Head of caudate nucleus (tissue), 42 donors: ENCODE measurements at regions not wholly inside any gene's neighbourhood (a gene's known extent, or its start where the extent isn't known, plus 50 kb on each side); places are given as distances from the start of the nearest gene placed in this dataset.
"Not testable (repeated sequence)": the region's sequence is repeated elsewhere in the genome, so short reads cannot be mapped to it uniquely, and the experiment has no call there.

Experiments used
- DNase-seq, 42 donors: peaks; one replicate each; pipeline versions ENCODE4 v3.0.0 to v3.0.0-alpha.2; 2020 to 2021; ENCODE audit warnings: mixed read lengths in 7 of 42
- intact Hi-C: fragments of 100-400 bp; cut with DNase I; formaldehyde crosslinking; loops from one replicate; pipeline ENCODE4 v1.15.0; 2022

GRCh38 chr13:93003531-93003930 lies 223.1 kb upstream of the GPC6 start:
- DNase-seq: no peak

DNA sequence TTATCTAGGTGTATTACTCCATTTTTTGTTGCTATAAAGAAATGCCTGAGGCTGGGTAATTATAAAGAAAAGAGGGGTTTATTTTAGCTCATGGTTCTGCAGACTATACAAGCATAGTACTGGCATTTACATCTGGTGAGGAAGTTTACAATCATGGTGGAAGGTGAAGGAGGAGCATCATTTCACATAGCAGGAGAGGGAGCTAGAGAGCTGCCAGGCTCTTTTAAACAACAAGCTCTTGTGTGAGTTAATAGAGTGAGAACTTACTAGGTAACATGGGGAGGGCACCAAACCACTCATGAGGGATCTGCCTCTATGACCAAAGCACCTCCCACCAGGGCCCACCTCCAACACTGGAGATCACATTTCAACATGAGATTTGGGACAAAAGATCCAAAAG lies 221.7 kb upstream of the GPC6 start:
- intact Hi-C loops: no loop called here
- DNase-seq: no peak

More at GRCh38 chr13:93003531-93003930, 223.1 kb upstream of the GPC6 start:
- intact Hi-C loops: no loop called here

- no peak for DNase-seq
These were observed 218.7 kb upstream of the GPC6 start for GRCh38 chr13:93007928-93008327.

DNA sequence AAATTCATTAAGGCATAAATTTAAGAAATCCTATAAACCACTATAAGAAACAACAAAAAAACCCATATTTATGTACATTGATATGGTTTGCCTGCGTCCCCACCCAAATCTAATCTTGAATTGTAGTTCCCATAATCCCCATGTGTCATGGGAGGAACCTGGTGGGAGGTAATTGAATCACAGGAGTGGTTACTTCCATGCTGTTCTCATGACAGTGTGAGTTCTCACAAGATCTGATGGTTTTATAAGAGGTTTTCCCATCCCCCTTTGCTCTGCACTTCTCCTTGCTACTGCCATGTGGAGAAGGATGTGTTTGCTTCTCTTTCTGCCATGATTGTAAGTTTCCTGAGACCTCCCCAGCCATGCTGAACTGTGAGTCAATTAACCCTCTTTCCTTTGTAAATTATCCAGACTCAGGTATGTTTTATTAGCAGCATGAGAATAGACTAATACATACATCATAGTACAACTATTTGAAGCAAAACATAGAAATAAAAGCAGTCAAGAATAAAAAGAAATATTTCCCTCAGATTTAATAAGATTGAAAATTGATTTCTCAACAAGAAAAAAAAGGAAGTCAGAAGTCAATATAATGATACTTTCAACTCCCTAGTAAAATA lies 209.0 kb upstream of the GPC6 start:
- intact Hi-C loops: no loop called here

More at GRCh38 chr13:93007928-93008327, 218.7 kb upstream of the GPC6 start:
- intact Hi-C loops: no loop called here

DNA sequence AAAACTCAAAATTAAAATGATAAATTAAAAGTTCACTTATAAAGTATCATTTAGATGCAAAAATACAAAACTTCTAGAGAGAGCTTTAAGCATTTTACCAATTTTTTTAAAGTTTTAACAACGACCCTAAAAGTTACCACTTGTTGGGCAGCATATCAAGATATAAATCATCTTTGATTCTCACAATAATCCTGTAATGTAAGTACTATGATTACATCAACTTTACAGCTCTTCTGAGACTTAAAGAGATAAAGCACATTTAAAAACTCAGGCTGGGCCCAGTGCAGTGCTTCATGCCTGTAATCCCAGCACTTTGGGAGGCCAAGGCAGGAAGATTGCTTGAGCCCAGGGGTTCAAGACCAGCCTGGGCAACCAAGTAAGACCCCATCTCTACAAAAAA lies 202.7 kb upstream of the GPC6 start:
- DNase-seq: no peak
- intact Hi-C loops: no loop called here

More for the DNA sequence above, 209.0 kb upstream of the GPC6 start:
- DNase-seq: no peak

DNA sequence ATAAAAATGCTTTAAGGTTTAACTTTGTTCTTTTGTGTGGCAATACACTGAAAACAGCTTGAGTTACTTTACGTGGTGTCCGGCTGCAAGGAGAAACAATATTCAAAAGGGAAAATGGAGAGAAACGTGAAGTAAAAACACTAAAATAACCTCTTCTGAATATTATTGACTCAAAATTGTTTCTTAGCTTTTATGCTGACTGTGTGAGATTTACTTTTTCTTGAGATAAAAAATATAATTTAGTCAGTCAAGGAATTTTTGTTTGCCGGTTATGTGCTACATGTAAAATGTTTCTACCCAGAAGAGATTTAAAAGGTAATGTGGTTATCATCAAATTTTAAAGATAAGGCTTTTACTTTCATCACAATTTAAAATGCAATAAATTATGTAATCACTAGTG lies 200.6 kb upstream of the GPC6 start:
- intact Hi-C loops: no loop called here
- no peak for DNase-seq

- DNase-seq: no peak
- intact Hi-C loops: no loop called here
These were observed 197.1 kb upstream of the GPC6 start for GRCh38 chr13:93029536-93029935.

- no peak for DNase-seq
- intact Hi-C loops: no loop called here
These were observed 190.2 kb upstream of the GPC6 start for GRCh38 chr13:93036380-93036779.

DNA sequence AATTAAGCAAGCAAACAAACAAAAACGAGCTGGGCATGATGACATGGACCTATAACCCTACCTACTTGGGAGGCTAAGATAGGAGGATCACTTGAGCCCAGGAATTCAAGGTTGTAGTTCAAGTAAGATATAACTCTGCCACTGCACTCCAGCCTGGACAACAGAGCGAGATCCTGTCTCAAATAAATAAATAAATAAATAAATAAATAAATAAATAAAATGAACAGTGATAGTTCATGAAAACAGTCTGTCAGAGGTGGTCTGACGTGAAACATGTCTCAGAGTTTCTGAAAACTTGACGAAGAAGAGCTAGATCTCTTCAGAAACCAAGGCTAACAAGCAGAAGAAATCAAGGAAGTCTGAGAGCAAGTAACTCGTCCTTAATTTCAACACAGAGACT lies 188.8 kb upstream of the GPC6 start:
- intact Hi-C loops: no loop called here
- no peak for DNase-seq

DNA sequence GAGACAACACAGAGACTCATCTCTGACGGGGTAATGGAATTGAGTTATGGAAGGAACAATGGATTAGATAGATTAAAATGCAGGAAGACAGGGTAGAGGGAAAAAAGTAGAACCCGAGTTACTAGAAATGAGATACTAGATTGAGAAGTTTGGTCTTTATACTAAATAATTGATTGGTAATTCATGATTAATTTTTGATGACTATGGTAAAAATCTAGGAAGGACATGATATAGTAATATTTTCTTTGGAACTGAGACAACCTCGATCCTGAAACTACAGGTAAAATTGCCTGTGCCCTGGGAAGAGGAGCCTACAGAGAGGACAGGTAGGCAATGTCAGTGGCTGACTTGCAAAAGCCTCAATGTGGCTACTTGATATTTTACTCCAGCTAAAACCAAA lies 188.4 kb upstream of the GPC6 start:
- intact Hi-C loops: no loop called here
- no peak for DNase-seq

DNA sequence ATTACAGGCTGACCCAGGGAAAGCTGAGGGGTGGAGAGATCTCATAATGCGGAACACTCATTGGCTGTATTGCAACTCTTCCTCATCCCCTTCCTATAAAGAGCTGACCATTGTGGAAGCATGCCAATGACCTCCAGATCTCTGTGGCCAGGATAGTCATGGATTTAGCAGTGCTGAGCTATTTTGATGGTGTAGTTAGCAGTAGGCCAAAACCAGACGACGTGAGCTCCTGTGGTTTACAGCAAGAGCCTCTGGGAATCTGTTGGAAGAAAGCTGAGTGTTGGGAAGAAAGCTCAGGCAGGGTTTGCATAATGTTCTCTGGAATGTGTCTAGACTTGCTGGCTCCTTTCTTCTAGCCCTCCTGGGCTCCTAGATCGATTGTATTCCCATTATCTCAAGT lies 187.5 kb upstream of the GPC6 start:
- DNase-seq: no peak
- intact Hi-C loops: no loop called here

GRCh38 chr13:93041566-93041965 lies 185.0 kb upstream of the GPC6 start:
- DNase-seq, intact Hi-C loops: not testable (repeated sequence)

DNA sequence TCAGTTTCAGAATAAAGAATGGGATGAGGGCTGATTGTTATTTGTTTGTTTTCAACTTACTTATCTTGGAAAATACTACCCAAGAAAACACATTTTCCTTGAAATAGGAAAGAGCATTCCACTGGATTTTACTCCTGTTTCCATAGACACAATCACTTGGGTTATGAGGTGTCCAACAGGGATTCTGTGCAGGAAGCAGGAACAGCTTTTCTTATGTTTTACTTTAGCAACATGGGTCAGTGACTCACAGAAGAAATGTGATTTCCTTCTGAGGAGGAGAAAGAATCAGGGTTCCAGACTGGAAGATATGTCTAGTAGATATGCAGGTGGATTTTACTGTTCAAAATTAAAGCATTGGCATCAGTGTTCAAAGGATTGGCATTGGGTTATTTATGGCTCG lies 180.8 kb upstream of the GPC6 start:
- intact Hi-C loops: no loop called here
- no peak for DNase-seq

DNA sequence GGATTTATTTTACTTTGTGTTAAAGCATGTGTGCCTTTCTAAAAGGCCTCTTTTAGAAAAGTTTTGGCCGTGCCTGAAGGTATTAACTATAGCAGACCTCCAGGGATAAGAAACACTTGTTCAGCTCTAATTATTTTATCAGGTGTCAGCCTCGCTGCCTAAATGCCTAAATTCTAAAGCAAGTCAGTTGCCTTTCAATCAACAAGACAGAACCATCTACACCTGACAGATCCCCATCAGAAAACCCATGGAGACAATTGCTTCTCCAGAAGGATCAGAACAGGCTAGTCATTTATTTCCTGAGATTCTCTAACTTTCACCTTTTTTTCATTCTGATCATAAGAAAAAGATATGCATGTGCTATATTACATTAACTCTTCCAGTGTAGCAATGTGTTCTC lies 171.4 kb upstream of the GPC6 start:
- intact Hi-C loops: no loop called here
- DNase-seq: no peak

- DNase-seq: no peak
- intact Hi-C loops: no loop called here
These were observed 168.3 kb upstream of the GPC6 start for GRCh38 chr13:93058301-93058700.

DNA sequence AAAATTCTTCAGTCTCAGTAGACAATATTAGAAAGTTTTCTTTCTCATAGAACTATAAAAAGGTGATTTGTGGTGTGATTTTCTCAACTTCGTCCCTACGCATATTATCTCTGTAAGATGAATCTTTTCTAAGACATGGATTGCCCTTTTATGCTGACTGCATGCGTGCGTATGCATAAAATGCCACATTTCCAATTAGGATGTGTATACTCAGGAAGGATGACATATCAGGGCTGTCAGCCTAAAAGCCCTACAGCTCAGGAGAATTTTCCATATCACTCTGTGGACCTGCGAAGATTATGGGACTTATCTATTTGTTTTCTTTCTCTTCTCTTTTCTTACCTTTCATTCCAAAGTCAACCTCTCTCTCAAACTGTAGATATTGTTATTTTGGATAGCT lies 166.5 kb upstream of the GPC6 start:
- intact Hi-C loops: no loop called here
- no peak for DNase-seq

DNA sequence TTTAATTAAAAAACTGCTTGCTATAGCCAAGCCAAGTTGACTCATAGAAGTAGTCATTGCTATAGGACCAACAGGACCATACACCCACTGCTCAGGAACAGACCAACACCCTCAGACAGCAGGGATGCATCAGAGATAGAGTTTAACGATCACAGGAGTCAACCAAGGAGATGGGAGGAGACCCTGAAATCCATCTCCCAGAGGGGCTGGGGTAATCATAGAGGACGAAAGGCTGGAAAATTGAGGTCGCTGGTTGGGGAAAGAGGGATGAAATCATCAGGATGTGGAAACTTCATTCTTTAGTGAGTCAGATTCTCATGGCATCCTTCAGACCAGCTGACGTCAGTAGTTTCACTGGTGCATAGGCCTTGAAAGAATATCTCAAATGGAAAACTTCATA lies 160.4 kb upstream of the GPC6 start:
- DNase-seq: no peak
- intact Hi-C loops: no loop called here

DNA sequence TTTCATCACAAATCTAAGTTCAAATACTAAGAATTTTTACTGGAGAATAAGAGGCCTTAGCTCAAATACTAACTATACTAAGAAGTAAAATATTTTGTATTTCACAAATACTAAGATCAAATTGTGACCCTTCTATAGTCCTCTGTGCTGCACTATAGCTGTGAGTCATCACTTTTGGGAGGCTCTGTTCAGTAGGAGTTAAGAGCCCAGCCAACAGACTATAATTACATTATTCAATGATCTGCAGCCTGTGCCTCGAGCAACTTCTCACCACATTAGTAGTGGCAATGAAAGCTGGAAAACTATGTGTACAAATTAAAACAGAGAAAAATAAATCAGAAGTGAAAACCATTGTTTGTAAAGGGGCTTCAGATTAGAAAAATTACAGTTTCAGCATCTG lies 147.3 kb upstream of the GPC6 start:
- no peak for DNase-seq
- intact Hi-C loops: no loop called here

GRCh38 chr13:93080166-93080565 lies 146.4 kb upstream of the GPC6 start:
- intact Hi-C loops: no loop called here
- no peak for DNase-seq

- intact Hi-C loops: no loop called here
- no peak for DNase-seq
These were observed 146.0 kb upstream of the GPC6 start for GRCh38 chr13:93080587-93080986.

- intact Hi-C loops: no loop called here
- no peak for DNase-seq
These were observed 140.3 kb upstream of the GPC6 start for GRCh38 chr13:93086329-93086728.

GRCh38 chr13:93098972-93099371 lies 127.6 kb upstream of the GPC6 start:
- intact Hi-C loops: no loop called here
- no peak for DNase-seq
